ENCODE measurements at regions not wholly inside any gene's neighbourhood (a gene's known extent, or its start where the extent isn't known, plus 50 kb on each side); places are given as distances from the start of the nearest gene placed in this dataset.

DNA sequence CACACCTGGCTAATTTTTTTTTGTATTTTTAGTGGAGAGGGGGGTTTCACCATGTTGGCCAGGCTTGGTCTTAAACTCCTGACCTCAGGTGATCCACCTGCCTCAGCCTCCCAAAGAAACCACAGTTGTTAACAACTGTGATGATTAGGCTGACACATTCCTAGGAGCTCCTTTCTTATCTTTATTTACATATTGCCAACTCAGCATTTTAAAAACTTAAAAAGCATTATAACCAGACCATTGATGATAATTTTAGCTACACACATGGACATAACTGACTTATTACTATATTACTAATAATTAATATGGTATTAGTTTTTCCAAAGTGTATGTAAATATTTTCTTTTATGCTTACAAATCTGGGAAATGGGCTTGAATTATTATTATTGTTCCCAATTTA is 82.9 kb upstream of the FAT3 start:
- no peak for TF ChIP-seq POLR2A (IDR thresholded peaks at IDR 0.05)
- TF ChIP-seq, protein P1, sequence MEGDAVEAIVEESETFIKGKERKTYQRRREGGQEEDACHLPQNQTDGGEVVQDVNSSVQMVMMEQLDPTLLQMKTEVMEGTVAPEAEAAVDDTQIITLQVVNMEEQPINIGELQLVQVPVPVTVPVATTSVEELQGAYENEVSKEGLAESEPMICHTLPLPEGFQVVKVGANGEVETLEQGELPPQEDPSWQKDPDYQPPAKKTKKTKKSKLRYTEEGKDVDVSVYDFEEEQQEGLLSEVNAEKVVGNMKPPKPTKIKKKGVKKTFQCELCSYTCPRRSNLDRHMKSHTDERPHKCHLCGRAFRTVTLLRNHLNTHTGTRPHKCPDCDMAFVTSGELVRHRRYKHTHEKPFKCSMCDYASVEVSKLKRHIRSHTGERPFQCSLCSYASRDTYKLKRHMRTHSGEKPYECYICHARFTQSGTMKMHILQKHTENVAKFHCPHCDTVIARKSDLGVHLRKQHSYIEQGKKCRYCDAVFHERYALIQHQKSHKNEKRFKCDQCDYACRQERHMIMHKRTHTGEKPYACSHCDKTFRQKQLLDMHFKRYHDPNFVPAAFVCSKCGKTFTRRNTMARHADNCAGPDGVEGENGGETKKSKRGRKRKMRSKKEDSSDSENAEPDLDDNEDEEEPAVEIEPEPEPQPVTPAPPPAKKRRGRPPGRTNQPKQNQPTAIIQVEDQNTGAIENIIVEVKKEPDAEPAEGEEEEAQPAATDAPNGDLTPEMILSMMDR (IDR thresholded peaks at IDR 0.05): no peak
- no peak for TF ChIP-seq POLR2AphosphoS5 (IDR thresholded peaks at IDR 0.05)
- TF ChIP-seq EP300 (IDR thresholded peaks at IDR 0.05): no peak
